Heart left ventricle (tissue), 16 donors: ENCODE measurements at regions not wholly inside any gene's neighbourhood (a gene's known extent, or its start where the extent isn't known, plus 50 kb on each side); places are given as distances from the start of the nearest gene placed in this dataset.

ENCODE experiments used
- ATAC-seq, 4 donors: fragments of 200-7000 bp; cut with Tn5 transposase; one replicate each; pipeline ENCODE4 v1.9.1; 2020 to 2022; ENCODE audit warnings: moderate library complexity in 4 of 4, mild to moderate bottlenecking in 3 of 4, moderate number of reproducible peaks in 1 of 4
- DNase-seq, 5 donors: peaks; one replicate each; pipeline ENCODE4 v3.0.0-alpha.2; 2020
- H3K27ac ChIP-seq, 12 donors: fragments of 200-600 bp; sonication (generic) in 4 of 12; one replicate each; pipeline versions ENCODE4 v1.5.0 to v1.8.0; 2016 to 2022; ENCODE audit warnings: mild to moderate bottlenecking in 2 of 12
- H3K27me3 ChIP-seq, 9 donors: fragments of 200-600 bp; sonication (generic) in 2 of 9; one replicate each; pipeline versions ENCODE4 v1.5.1 to v1.8.0; 2016 to 2022; ENCODE audit warnings: mild to moderate bottlenecking in 3 of 9
- H3K36me3 ChIP-seq, 9 donors: fragments of 200-600 bp; sonication (generic) in 2 of 9; one replicate each; pipeline versions ENCODE4 v1.5.0 to v1.8.0; 2018 to 2022; ENCODE audit warnings: mild to moderate bottlenecking in 2 of 9
- H3K4me1 ChIP-seq, 12 donors: fragments of 200-600 bp; sonication (generic) in 4 of 12; one replicate each; pipeline versions ENCODE4 v1.5.0 to v1.8.0; 2016 to 2022; ENCODE audit warnings: mild to moderate bottlenecking in 3 of 12
- H3K4me3 ChIP-seq, 12 donors: fragments of 200-600 bp; sonication (generic) in 4 of 12; one replicate each; pipeline versions ENCODE4 v1.5.0 to v1.8.0; 2017 to 2022; ENCODE audit warnings: mild to moderate bottlenecking in 9 of 12, moderate library complexity in 4 of 12
- H3K9me3 ChIP-seq, 12 donors: fragments of 200-600 bp; sonication (generic) in 4 of 12; one replicate each; pipeline versions ENCODE4 v1.5.0 to v1.8.0; 2016 to 2022; ENCODE audit warnings: mild to moderate bottlenecking in 1 of 12
- CTCF ChIP-seq, 12 donors: fragments of 200-600 bp; sonication (generic) in 4 of 12; IDR thresholded peaks; one replicate each; pipeline versions ENCODE4 v1.5.0 to v1.8.0; 2018 to 2022; ENCODE audit warnings: antibody characterized with exemption in 12 of 12, mild to moderate bottlenecking in 5 of 12
- POLR2A ChIP-seq, 2 donors: fragments of 450-650 bp; IDR thresholded peaks; one replicate each; pipeline ENCODE4 v1.6.1; 2017; ENCODE audit warnings: antibody characterized with exemption in 2 of 2, mild to moderate bottlenecking in 2 of 2, moderate library complexity in 2 of 2
- WGBS, 4 donors: extraction: QIAGEN DNeasy Blood & Tissue Kit in 2 of 4; methylation state at CpG; one replicate each; pipeline versions ENCODE4 v1.1.5 to v1.1.7; 2013 to 2018; 5-methylcytosine and 5-hydroxymethylcytosine counted together
- intact Hi-C, 10 donors: fragments of 100-400 bp; cut with DNase I; formaldehyde crosslinking; loops; one replicate each; pipeline versions ENCODE4 v1.11.1 to v1.14.2; 2022
- donor health status: ischemic (EF 13 %, LVEDD 7.1; RV severe dilation, severe dysfunction).
- donor health status: healthy with polysubstance abuse.
- donor health status: DM: no; HTN: yes; CAD: no.
- donor health status: DM: no; HTN: no; CAD: no.
- donor health status: ischemic (EF 25% LVEDD 6.9; RV normal size, moderate dysfunction).
- donor health status: ischemic (EF 25% LVEDD 5.7; RV mildly dilated, moderate dysfunction).
- donor health status: healthy.
- donor health status: DM: yes; HTN: yes; CAD: no.
- donor health status: ischemic (EF 35%, LVEDD 5.7; RV mildly dilated, moderate dysfunction).
- donor health status: nonischemic (EF 11% LVEDD 7.7; RV severe dilation, severe dysfunction).
- donor health status: DM: yes; HTN: yes; CAD: no.
- donor health status: PGD.
- donor health status: ischemic (EF 29% LVEDD 5.4; RV normal size, mild dysfunction).
- donor health status: nonischemic (EF 23%, LVEDD 6.1; RV moderate dilation, normal function).

- 95 to 100% (median 97%) methylated on average over 2 of the region's 2 CpGs for WGBS, 4 donors
- no peak overlapping the region for H3K27ac ChIP-seq
- DNase-seq (no peak), ATAC-seq (no peak)
- H3K4me1 ChIP-seq: no peaks in the 10 kb centered on the region
- no peaks in the 10 kb centered on the region for H3K9me3 ChIP-seq
- TF ChIP-seq POLR2A (IDR thresholded peaks at IDR 0.05): no peak
- no peaks in the 10 kb centered on the region for H3K27me3 ChIP-seq
- H3K36me3 ChIP-seq: no peaks in the 10 kb centered on the region
- H3K4me3 ChIP-seq: no peak overlapping the region
- intact Hi-C loops: no loop called here
These were observed 83.2 kb upstream of the TNP1 start for GRCh38 chr2:216943109-216943508.

- Histone ChIP-seq H3K4me3 (no peak overlapping the region), H3K4me1 (peaks cover 0 to 4% (median 0%) of the 10 kb centered on the region in 12 donors), H3K9me3 (no peaks in the 10 kb centered on the region), H3K36me3 (no peaks in the 10 kb centered on the region), H3K27me3 (no peaks in the 10 kb centered on the region), H3K27ac (no peak overlapping the region)
- WGBS, 4 donors: 86 to 92% (median 87%) methylated on average over 3 of the region's 3 CpGs
- no peak for TF ChIP-seq CTCF (IDR thresholded peaks at IDR 0.05)
- no peak for TF ChIP-seq POLR2A (IDR thresholded peaks at IDR 0.05)
- ATAC-seq: no peak
- intact Hi-C loops: no loop called here
- no peak for DNase-seq
These were observed 82.6 kb upstream of the TNP1 start for GRCh38 chr2:216942465-216942864.

- Histone ChIP-seq H3K27ac (no peak overlapping the region), H3K27me3 (no peaks in the 10 kb centered on the region), H3K4me1 (peaks cover 0 to 9% (median 3%) of the 10 kb centered on the region in 12 donors), H3K36me3 (no peaks in the 10 kb centered on the region), H3K9me3 (no peaks in the 10 kb centered on the region), H3K4me3 (no peak overlapping the region)
- DNase-seq (no peak), ATAC-seq (no peak)
- WGBS, 4 donors: 93 to 96% (median 94%) methylated on average over 5 of the region's 5 CpGs
- intact Hi-C loops: no loop called here
- TF ChIP-seq POLR2A (IDR thresholded peaks at IDR 0.05) (no peak), CTCF (IDR thresholded peaks at IDR 0.05) (no peak)
These were observed 82.2 kb upstream of the TNP1 start for GRCh38 chr2:216942016-216942415.

- WGBS, 4 donors: 34 to 48% (median 43%) methylated on average over 5 of the region's 5 CpGs
- Histone ChIP-seq H3K4me3 (no peak overlapping the region), H3K9me3 (no peaks in the 10 kb centered on the region), H3K27me3 (no peaks in the 10 kb centered on the region), H3K36me3 (no peaks in the 10 kb centered on the region), H3K4me1 (peaks cover 0 to 22% (median 6%) of the 10 kb centered on the region in 12 donors), H3K27ac (peak overlapping the region in 3 of 12 donors; percentile 3 to 53 (median 25))
- peak; percentile 84 to 95 (median 90) for ATAC-seq
- intact Hi-C loops: no loop called here
- TF ChIP-seq CTCF (IDR thresholded peaks at IDR 0.05) (no peak), POLR2A (IDR thresholded peaks at IDR 0.05) (no peak)
- peak in 4 of 5 donors; percentile 37 to 70 (median 63) for DNase-seq
These were observed 77.1 kb upstream of the TNP1 start for GRCh38 chr2:216936954-216937357.

GRCh38 chr2:216934623-216935022 lies 74.8 kb upstream of the TNP1 start:
- TF ChIP-seq POLR2A (IDR thresholded peaks at IDR 0.05) (no peak), CTCF (IDR thresholded peaks at IDR 0.05) (no peak)
- Histone ChIP-seq H3K36me3 (no peaks in the 10 kb centered on the region), H3K9me3 (no peaks in the 10 kb centered on the region), H3K4me3 (no peak overlapping the region), H3K27me3 (no peaks in the 10 kb centered on the region), H3K27ac (no peak overlapping the region), H3K4me1 (peaks cover 0 to 22% (median 6%) of the 10 kb centered on the region in 12 donors)
- ATAC-seq (no peak), DNase-seq (no peak)
- intact Hi-C loops: no loop called here
- 96 to 99% (median 98%) methylated on average over 3 of the region's 3 CpGs for WGBS, 4 donors
